ENCODE measurements at regions not wholly inside any gene's neighbourhood (a gene's known extent, or its start where the extent isn't known, plus 50 kb on each side); places are given as distances from the start of the nearest gene placed in this dataset.
"Not testable (repeated sequence)": the region's sequence is repeated elsewhere in the genome, so short reads cannot be mapped to it uniquely, and the experiment has no call there.

DNA sequence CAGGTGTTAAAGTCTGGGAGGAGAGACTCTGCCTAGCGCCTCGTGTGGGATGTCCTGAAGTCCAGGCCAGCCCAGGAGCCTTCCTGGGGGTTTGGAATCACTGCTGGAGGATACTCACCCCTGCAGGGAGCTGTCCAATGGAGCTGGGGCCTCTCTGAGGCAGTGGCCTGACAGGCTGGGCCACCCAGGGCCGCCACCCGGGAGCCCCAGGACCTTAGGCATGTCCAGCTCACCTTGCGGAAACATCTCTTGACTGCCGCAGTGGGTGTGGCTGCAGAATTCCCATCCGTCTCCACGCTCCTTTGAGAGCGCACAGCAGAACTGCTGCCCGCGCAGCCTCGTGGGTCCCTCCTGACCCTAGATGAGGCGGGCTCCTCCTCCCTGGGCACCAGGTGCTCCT is 214.0 kb upstream of the SGCG start:
- not testable (repeated sequence) for H3K9ac ChIP-seq (ENCODE audit: low read depth in 1 of 2, low read length in 2 of 2); H3K27ac ChIP-seq (ENCODE audit: low read depth, low read length); H3K4me3 ChIP-seq (ENCODE audit: low read depth in 1 of 2, low read length in 2 of 2); H3K27me3 ChIP-seq (ENCODE audit: control insufficient read depth in 1 of 2, insufficient read depth in 2 of 2, low read length in 2 of 2); H3K9me3 ChIP-seq (ENCODE audit: control insufficient read depth in 1 of 2, low read length in 2 of 2); H3K4me1 ChIP-seq (ENCODE audit: control insufficient read depth in 1 of 2, insufficient read depth in 2 of 2, low read length in 2 of 2); H3K36me3 ChIP-seq (ENCODE audit: control insufficient read depth in 1 of 2, insufficient read depth in 2 of 2, low read length in 2 of 2)

DNA sequence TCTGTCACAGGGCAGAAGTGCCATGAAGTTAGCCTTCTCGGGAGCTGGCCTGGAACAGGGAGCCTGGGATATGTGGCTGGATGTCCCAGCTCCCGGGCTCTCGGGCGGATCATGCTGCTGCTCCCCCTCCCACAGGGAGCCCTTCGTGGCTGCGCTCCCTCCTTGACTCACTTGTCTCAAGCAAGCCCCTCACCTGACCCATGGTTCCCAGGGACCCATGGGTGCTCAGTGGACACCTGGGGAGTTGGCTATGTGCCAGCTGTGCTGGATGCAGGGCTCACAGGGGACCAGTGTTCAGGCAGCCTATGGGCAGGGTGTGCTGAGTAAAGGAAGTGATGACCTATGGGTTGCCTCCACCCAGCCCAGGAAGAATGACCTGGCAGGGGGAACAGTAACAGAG is 213.1 kb upstream of the SGCG start:
- Histone ChIP-seq H3K27ac (ENCODE audit: low read depth, low read length) (no peak overlapping the region), H3K9ac (ENCODE audit: low read depth in 1 of 2, low read length in 2 of 2) (no peak overlapping the region), H3K36me3 (ENCODE audit: control insufficient read depth in 1 of 2, insufficient read depth in 2 of 2, low read length in 2 of 2) (no peaks in the 10 kb centered on the region), H3K4me3 (ENCODE audit: low read depth in 1 of 2, low read length in 2 of 2) (no peak overlapping the region), H3K9me3 (ENCODE audit: control insufficient read depth in 1 of 2, low read length in 2 of 2) (no peaks in the 10 kb centered on the region), H3K4me1 (ENCODE audit: control insufficient read depth in 1 of 2, insufficient read depth in 2 of 2, low read length in 2 of 2) (no peaks in the 10 kb centered on the region), H3K27me3 (ENCODE audit: control insufficient read depth in 1 of 2, insufficient read depth in 2 of 2, low read length in 2 of 2) (no peaks in the 10 kb centered on the region)

DNA sequence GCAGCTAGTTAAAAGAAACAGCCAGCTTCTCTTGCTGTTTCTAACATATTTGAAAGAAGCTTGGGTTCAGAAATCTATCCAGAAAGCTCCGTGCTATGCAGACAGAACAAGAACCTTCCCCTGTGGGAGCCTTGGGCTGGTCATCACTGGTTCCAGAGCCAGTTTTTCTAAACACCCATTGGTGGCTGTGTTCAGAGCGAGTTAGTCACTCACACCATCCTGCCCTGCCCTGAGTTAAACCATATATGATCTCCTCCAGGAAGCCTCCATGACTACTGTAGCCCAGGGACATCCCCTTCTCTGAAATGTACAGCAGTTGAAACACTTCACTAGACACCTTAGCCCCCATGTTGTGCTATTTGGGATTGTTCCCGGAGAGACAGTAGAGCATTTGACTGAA is 200.8 kb upstream of the SGCG start:
- Histone ChIP-seq H3K9ac (ENCODE audit: low read depth in 1 of 2, low read length in 2 of 2) (no peak overlapping the region), H3K36me3 (ENCODE audit: control insufficient read depth in 1 of 2, insufficient read depth in 2 of 2, low read length in 2 of 2) (no peaks in the 10 kb centered on the region), H3K27me3 (ENCODE audit: control insufficient read depth in 1 of 2, insufficient read depth in 2 of 2, low read length in 2 of 2) (no peaks in the 10 kb centered on the region), H3K4me3 (ENCODE audit: low read depth in 1 of 2, low read length in 2 of 2) (no peak overlapping the region), H3K27ac (ENCODE audit: low read depth, low read length) (no peak overlapping the region), H3K9me3 (ENCODE audit: control insufficient read depth in 1 of 2, low read length in 2 of 2) (peaks cover 7% of the 10 kb centered on the region in 2 donors), H3K4me1 (ENCODE audit: control insufficient read depth in 1 of 2, insufficient read depth in 2 of 2, low read length in 2 of 2) (no peaks in the 10 kb centered on the region)

DNA sequence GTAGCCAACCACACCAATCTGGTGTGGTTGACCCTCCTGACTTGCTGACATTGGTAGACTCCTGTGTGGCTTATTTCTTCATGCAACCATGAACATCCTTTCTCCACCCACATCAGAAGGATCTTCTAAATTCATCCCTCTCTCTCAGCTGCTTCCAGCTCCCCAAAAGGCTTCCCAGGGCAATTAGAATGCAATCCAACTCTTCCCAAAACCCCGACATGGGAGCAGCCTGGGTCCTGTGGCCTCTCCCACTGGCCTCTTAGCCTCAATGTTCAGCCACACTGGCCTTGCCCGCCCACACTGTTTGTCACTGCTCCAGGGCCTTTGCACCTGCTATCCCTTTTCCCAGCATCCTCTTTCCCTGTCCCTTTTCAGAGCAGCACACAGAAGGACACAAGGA is 199.8 kb upstream of the SGCG start:
- Histone ChIP-seq H3K27ac (ENCODE audit: low read depth, low read length) (no peak overlapping the region), H3K4me3 (ENCODE audit: low read depth in 1 of 2, low read length in 2 of 2) (no peak overlapping the region), H3K9me3 (ENCODE audit: control insufficient read depth in 1 of 2, low read length in 2 of 2) (peaks cover 7 to 13% of the 10 kb centered on the region in 2 donors), H3K9ac (ENCODE audit: low read depth in 1 of 2, low read length in 2 of 2) (no peak overlapping the region), H3K27me3 (ENCODE audit: control insufficient read depth in 1 of 2, insufficient read depth in 2 of 2, low read length in 2 of 2) (no peaks in the 10 kb centered on the region), H3K4me1 (ENCODE audit: control insufficient read depth in 1 of 2, insufficient read depth in 2 of 2, low read length in 2 of 2) (no peaks in the 10 kb centered on the region), H3K36me3 (ENCODE audit: control insufficient read depth in 1 of 2, insufficient read depth in 2 of 2, low read length in 2 of 2) (no peaks in the 10 kb centered on the region)

DNA sequence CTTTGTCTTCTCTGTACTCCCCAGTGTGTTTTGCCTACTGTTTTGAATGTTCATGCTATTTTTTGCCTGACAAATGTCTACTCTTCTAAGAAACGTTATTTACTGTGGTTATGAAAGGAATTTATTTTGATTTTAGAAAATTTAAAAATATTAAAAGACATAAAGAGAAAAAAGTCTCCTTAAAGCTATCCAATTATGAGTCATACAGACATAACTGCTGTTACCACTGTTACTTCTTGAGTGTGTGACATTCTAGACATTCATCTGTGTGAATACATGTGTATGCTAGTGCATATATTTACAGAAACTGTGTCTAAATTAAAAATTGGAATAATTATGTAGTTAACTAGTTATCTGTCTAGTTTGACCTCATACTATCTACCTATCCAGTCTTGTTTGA is 187.6 kb upstream of the SGCG start:
- H3K27me3 ChIP-seq (ENCODE audit: control insufficient read depth in 1 of 2, insufficient read depth in 2 of 2, low read length in 2 of 2) = no peaks in the 10 kb centered on the region
- no peak overlapping the region for H3K27ac ChIP-seq (ENCODE audit: low read depth, low read length)
- no peaks in the 10 kb centered on the region for H3K36me3 ChIP-seq (ENCODE audit: control insufficient read depth in 1 of 2, insufficient read depth in 2 of 2, low read length in 2 of 2)
- H3K4me1 ChIP-seq (ENCODE audit: control insufficient read depth in 1 of 2, insufficient read depth in 2 of 2, low read length in 2 of 2) = no peaks in the 10 kb centered on the region
- no peak overlapping the region for H3K4me3 ChIP-seq (ENCODE audit: low read depth in 1 of 2, low read length in 2 of 2)
- H3K9ac ChIP-seq (ENCODE audit: low read depth in 1 of 2, low read length in 2 of 2) = no peak overlapping the region
- no peaks in the 10 kb centered on the region for H3K9me3 ChIP-seq (ENCODE audit: control insufficient read depth in 1 of 2, low read length in 2 of 2)

DNA sequence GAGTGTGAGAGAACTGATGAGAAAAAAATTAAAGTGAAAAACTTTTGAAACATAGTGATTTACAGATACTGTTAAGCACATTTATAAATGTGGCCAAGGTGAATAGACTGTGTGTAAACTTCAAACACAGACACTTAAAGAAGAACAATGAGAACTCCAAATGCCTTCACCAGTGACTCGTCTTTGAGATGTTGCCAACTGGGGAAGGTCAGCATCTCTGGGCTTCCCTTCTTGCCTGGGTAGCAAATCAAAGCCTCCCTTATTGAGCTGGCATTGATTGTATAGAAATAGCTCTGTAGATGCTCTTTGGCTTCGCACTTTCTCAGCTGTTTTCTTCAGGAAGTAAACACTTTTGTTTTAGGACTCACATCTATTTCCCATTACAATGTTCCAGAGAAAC is 177.3 kb upstream of the SGCG start:
- no peak overlapping the region for H3K27ac ChIP-seq (ENCODE audit: low read depth, low read length)
- H3K9ac ChIP-seq (ENCODE audit: low read depth in 1 of 2, low read length in 2 of 2) = no peak overlapping the region
- no peaks in the 10 kb centered on the region for H3K4me1 ChIP-seq (ENCODE audit: control insufficient read depth in 1 of 2, insufficient read depth in 2 of 2, low read length in 2 of 2)

DNA sequence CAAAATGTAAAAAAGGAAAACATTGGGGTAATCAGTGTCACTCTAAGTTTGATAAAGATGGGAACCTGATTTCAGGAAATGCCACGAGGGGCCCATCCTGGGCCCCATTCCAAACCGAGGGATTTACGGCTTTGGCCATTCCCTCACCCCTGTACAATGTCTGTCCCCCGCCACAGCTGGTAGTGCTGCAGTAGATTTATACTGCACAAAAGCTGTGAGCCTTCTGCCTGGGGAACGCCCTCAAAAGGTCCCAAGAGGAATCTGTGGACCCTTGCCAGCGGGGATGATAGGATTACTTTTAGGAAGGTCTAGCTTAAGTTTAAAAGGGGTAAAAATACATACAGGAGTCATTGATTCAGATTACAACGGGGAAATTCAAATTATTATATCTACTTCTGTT is 173.4 kb upstream of the SGCG start:
- Histone ChIP-seq H3K4me3 (ENCODE audit: low read depth in 1 of 2, low read length in 2 of 2) (no peak overlapping the region), H3K4me1 (ENCODE audit: control insufficient read depth in 1 of 2, insufficient read depth in 2 of 2, low read length in 2 of 2) (no peaks in the 10 kb centered on the region), H3K27me3 (ENCODE audit: control insufficient read depth in 1 of 2, insufficient read depth in 2 of 2, low read length in 2 of 2) (no peaks in the 10 kb centered on the region), H3K9me3 (ENCODE audit: control insufficient read depth in 1 of 2, low read length in 2 of 2) (peaks cover 0 to 3% of the 10 kb centered on the region in 2 donors), H3K27ac (ENCODE audit: low read depth, low read length) (no peak overlapping the region), H3K9ac (ENCODE audit: low read depth in 1 of 2, low read length in 2 of 2) (no peak overlapping the region), H3K36me3 (ENCODE audit: control insufficient read depth in 1 of 2, insufficient read depth in 2 of 2, low read length in 2 of 2) (no peaks in the 10 kb centered on the region)

More for the DNA sequence above, 177.3 kb upstream of the SGCG start:
- Histone ChIP-seq H3K9me3 (ENCODE audit: control insufficient read depth in 1 of 2, low read length in 2 of 2) (peaks cover 3 to 12% of the 10 kb centered on the region in 2 donors), H3K4me3 (ENCODE audit: low read depth in 1 of 2, low read length in 2 of 2) (no peak overlapping the region), H3K36me3 (ENCODE audit: control insufficient read depth in 1 of 2, insufficient read depth in 2 of 2, low read length in 2 of 2) (no peaks in the 10 kb centered on the region), H3K27me3 (ENCODE audit: control insufficient read depth in 1 of 2, insufficient read depth in 2 of 2, low read length in 2 of 2) (no peaks in the 10 kb centered on the region)

DNA sequence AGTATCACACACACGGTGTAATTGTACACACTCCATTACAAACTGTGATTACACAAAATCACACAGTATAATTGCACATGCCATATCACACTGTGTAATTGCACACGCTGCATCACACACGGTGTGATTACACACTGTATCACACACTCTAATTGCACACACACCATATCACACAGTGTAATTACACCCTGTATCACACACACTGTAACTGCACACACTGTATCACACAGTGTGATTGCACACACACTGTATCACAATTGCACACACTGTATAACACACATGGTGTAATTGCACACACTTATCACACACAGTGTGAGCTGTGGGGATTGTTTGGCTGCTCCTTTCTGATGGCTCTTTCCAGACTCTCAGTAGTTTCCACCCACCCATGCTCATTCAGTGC is 162.6 kb upstream of the SGCG start:
- Histone ChIP-seq H3K4me1 (ENCODE audit: control insufficient read depth in 1 of 2, insufficient read depth in 2 of 2, low read length in 2 of 2) (no peaks in the 10 kb centered on the region), H3K27ac (ENCODE audit: low read depth, low read length) (no peak overlapping the region), H3K27me3 (ENCODE audit: control insufficient read depth in 1 of 2, insufficient read depth in 2 of 2, low read length in 2 of 2) (no peaks in the 10 kb centered on the region), H3K36me3 (ENCODE audit: control insufficient read depth in 1 of 2, insufficient read depth in 2 of 2, low read length in 2 of 2) (no peaks in the 10 kb centered on the region), H3K9ac (ENCODE audit: low read depth in 1 of 2, low read length in 2 of 2) (no peak overlapping the region), H3K9me3 (ENCODE audit: control insufficient read depth in 1 of 2, low read length in 2 of 2) (no peaks in the 10 kb centered on the region), H3K4me3 (ENCODE audit: low read depth in 1 of 2, low read length in 2 of 2) (no peak overlapping the region)

DNA sequence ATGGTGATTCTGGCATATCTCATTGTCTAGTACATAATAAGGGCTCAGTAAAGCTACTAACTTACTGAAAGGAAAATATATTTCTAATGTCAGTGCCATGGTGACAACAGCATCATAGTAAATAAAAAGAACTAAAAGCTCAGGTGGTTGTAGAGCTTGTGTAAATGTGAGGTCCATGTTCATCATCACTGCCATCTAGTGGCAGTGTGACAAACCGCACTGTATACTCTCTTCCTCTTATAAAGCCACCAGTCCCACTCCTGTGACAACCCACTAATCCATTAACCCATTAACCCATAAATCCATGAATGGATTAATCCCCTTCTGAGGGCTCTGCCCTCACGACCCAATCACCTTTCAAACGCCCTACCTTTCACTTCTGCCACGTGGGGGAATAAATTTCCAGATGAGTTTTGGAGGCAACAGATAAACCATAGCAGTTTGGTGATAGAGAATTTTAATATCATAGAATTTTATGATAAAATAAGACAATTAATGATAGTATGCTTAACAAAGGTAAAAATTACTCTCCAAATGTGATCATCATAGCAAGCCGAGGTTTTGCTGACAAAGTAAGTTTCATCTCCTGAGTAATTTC is 160.4 kb upstream of the SGCG start:
- Histone ChIP-seq H3K9ac (ENCODE audit: low read depth in 1 of 2, low read length in 2 of 2) (no peak overlapping the region), H3K9me3 (ENCODE audit: control insufficient read depth in 1 of 2, low read length in 2 of 2) (no peaks in the 10 kb centered on the region), H3K36me3 (ENCODE audit: control insufficient read depth in 1 of 2, insufficient read depth in 2 of 2, low read length in 2 of 2) (no peaks in the 10 kb centered on the region), H3K27ac (ENCODE audit: low read depth, low read length) (no peak overlapping the region), H3K4me3 (ENCODE audit: low read depth in 1 of 2, low read length in 2 of 2) (no peak overlapping the region), H3K27me3 (ENCODE audit: control insufficient read depth in 1 of 2, insufficient read depth in 2 of 2, low read length in 2 of 2) (no peaks in the 10 kb centered on the region), H3K4me1 (ENCODE audit: control insufficient read depth in 1 of 2, insufficient read depth in 2 of 2, low read length in 2 of 2) (no peaks in the 10 kb centered on the region)

DNA sequence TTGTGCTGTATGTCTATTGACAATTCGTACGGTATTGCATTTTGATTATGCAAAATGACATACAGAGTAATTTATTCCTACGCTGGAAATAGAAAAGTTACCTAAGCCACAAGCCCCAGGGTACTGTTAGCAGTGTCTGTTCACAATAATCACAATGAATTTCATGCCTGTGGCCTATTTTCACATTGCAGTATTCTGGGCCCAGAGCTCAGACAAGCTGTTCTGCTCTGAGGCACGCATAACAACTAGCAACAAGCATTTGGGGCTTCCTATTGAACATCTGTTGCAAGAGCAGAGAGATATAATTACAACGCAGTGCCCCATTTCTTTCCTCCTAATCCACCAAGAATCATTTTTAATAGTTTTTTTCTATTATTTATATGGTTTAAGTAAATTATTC is 158.9 kb upstream of the SGCG start:
- H3K4me3 ChIP-seq (ENCODE audit: low read depth in 1 of 2, low read length in 2 of 2) = no peak overlapping the region
- no peaks in the 10 kb centered on the region for H3K4me1 ChIP-seq (ENCODE audit: control insufficient read depth in 1 of 2, insufficient read depth in 2 of 2, low read length in 2 of 2)
- no peak overlapping the region for H3K27ac ChIP-seq (ENCODE audit: low read depth, low read length)
- no peaks in the 10 kb centered on the region for H3K27me3 ChIP-seq (ENCODE audit: control insufficient read depth in 1 of 2, insufficient read depth in 2 of 2, low read length in 2 of 2)
- no peaks in the 10 kb centered on the region for H3K36me3 ChIP-seq (ENCODE audit: control insufficient read depth in 1 of 2, insufficient read depth in 2 of 2, low read length in 2 of 2)
- no peaks in the 10 kb centered on the region for H3K9me3 ChIP-seq (ENCODE audit: control insufficient read depth in 1 of 2, low read length in 2 of 2)
- no peak overlapping the region for H3K9ac ChIP-seq (ENCODE audit: low read depth in 1 of 2, low read length in 2 of 2)

DNA sequence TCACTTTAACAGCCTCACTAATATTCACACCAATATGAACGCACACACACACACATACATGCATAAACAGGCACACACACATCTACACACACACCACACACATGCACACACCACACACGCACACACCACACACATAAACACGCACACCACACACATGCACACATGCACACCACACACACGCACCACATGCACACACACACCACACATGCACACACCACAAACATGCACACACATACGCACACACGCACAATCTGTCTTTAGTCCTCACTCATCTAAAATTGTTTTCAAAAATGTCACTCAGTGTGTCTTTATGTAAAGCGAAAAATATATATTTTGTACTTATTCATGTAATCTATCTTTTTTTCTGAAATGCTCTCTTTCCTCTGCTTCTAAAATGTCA is 158.1 kb upstream of the SGCG start:
- H3K27ac ChIP-seq (ENCODE audit: low read depth, low read length) = no peak overlapping the region
- no peaks in the 10 kb centered on the region for H3K36me3 ChIP-seq (ENCODE audit: control insufficient read depth in 1 of 2, insufficient read depth in 2 of 2, low read length in 2 of 2)
- no peak overlapping the region for H3K4me3 ChIP-seq (ENCODE audit: low read depth in 1 of 2, low read length in 2 of 2)
- H3K9me3 ChIP-seq (ENCODE audit: control insufficient read depth in 1 of 2, low read length in 2 of 2) = no peaks in the 10 kb centered on the region
- no peaks in the 10 kb centered on the region for H3K27me3 ChIP-seq (ENCODE audit: control insufficient read depth in 1 of 2, insufficient read depth in 2 of 2, low read length in 2 of 2)
- H3K4me1 ChIP-seq (ENCODE audit: control insufficient read depth in 1 of 2, insufficient read depth in 2 of 2, low read length in 2 of 2) = no peaks in the 10 kb centered on the region
- H3K9ac ChIP-seq (ENCODE audit: low read depth in 1 of 2, low read length in 2 of 2) = no peak overlapping the region

Measured in duodenal mucosa (tissue), 2 donors.